ENCODE measurements at regions not wholly inside any gene's neighbourhood (a gene's known extent, or its start where the extent isn't known, plus 50 kb on each side); places are given as distances from the start of the nearest gene placed in this dataset.
"Not testable (repeated sequence)": the region's sequence is repeated elsewhere in the genome, so short reads cannot be mapped to it uniquely, and the experiment has no call there.

- Histone ChIP-seq H3K4me3 (ENCODE audit: low read depth, low read length) (no peak overlapping the region), H3K27me3 (ENCODE audit: control insufficient read depth, insufficient read depth, low read length) (no peaks in the 10 kb centered on the region), H3K36me3 (ENCODE audit: control insufficient read depth, insufficient read depth, low read length) (no peaks in the 10 kb centered on the region)
- FAIRE-seq (no peak), DNase-seq (ENCODE audit: low read depth) (no peak)
- TF ChIP-seq, protein P1, sequence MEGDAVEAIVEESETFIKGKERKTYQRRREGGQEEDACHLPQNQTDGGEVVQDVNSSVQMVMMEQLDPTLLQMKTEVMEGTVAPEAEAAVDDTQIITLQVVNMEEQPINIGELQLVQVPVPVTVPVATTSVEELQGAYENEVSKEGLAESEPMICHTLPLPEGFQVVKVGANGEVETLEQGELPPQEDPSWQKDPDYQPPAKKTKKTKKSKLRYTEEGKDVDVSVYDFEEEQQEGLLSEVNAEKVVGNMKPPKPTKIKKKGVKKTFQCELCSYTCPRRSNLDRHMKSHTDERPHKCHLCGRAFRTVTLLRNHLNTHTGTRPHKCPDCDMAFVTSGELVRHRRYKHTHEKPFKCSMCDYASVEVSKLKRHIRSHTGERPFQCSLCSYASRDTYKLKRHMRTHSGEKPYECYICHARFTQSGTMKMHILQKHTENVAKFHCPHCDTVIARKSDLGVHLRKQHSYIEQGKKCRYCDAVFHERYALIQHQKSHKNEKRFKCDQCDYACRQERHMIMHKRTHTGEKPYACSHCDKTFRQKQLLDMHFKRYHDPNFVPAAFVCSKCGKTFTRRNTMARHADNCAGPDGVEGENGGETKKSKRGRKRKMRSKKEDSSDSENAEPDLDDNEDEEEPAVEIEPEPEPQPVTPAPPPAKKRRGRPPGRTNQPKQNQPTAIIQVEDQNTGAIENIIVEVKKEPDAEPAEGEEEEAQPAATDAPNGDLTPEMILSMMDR (IDR thresholded peaks at IDR 0.05; ENCODE audit: insufficient read depth, low read length, severe bottlenecking): no peak
Observed at GRCh38 chr1:61028136-61028535, 54.2 kb upstream of the NFIA start.

DNA sequence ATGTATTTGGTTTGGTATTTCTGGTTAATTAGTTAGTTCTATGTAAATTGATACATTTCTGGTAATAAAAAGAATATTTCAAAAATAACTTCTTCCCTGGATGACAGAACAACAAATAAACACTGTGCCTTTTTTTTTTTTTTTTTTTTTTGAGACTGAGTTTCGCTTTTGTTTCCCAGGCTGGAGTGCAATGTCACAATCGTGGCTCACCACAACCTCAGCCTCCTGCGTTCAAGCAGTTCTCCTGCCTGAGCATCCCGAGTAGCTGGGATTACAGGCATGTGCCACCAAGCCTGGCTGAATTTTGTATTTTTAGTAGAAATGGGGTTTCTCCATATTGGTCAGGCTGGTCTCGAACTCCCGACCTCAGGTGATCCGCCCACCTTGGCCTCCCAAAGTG lies 64.3 kb upstream of the NFIA start:
- not testable (repeated sequence) for DNase-seq (ENCODE audit: low read depth); H3K4me3 ChIP-seq (ENCODE audit: low read depth, low read length); H3K27me3 ChIP-seq (ENCODE audit: control insufficient read depth, insufficient read depth, low read length); H3K36me3 ChIP-seq (ENCODE audit: control insufficient read depth, insufficient read depth, low read length); FAIRE-seq

- FAIRE-seq (no peak), DNase-seq (ENCODE audit: low read depth) (no peak)
- TF ChIP-seq, protein P1 (IDR thresholded peaks at IDR 0.05; ENCODE audit: insufficient read depth, low read length, severe bottlenecking): no peak
- H3K27me3 ChIP-seq (ENCODE audit: control insufficient read depth, insufficient read depth, low read length): no peaks in the 10 kb centered on the region
- H3K4me3 ChIP-seq (ENCODE audit: low read depth, low read length): no peak overlapping the region
- no peaks in the 10 kb centered on the region for H3K36me3 ChIP-seq (ENCODE audit: control insufficient read depth, insufficient read depth, low read length)
Observed at GRCh38 chr1:61017651-61018050, 64.7 kb upstream of the NFIA start.

- TF ChIP-seq, protein P1 (IDR thresholded peaks at IDR 0.05; ENCODE audit: insufficient read depth, low read length, severe bottlenecking): no peak
- no peak overlapping the region for H3K4me3 ChIP-seq (ENCODE audit: low read depth, low read length)
- no peak for FAIRE-seq
- no peak for DNase-seq (ENCODE audit: low read depth)
- H3K27me3 ChIP-seq (ENCODE audit: control insufficient read depth, insufficient read depth, low read length): no peaks in the 10 kb centered on the region
- no peaks in the 10 kb centered on the region for H3K36me3 ChIP-seq (ENCODE audit: control insufficient read depth, insufficient read depth, low read length)
Observed at GRCh38 chr1:61013946-61014667, 68.3 kb upstream of the NFIA start.

DNA sequence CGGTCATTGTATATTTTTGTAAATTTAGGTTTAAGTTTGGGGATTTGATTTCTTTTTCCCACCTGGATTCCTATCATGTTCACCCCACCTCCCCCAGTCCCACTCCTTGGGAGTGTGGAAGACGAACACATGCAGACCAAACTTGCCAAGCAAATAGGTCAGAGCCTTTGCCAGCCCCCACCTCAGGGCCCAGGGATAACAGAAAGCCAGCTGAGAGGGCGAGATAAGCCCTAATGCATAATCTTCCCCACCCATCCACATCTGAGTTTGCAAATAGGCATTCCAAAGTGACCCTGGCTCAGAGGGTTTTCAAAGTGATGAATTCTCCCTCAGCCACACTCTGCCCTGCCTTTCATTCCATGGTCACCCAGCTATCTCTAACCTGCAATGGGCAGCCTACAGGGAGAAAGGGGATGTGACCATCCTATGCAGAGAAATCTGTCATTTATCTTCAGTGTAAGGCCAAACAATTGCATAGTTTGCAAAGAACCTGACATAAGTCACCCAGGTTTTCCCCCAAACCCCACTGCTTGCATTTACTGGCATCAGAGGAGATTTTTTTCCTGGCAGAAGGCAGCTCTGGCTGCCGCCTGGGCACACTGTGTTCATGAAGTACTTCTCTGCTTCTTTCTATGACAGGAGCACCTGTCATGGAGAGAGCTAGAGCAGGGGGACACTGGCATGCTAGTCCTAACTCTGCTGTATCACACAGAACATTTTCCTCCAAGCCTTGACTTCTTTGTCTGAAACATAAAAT lies 69.0 kb upstream of the NFIA start:
- no peak for FAIRE-seq
- no peaks in the 10 kb centered on the region for H3K27me3 ChIP-seq (ENCODE audit: control insufficient read depth, insufficient read depth, low read length)
- no peak overlapping the region for H3K4me3 ChIP-seq (ENCODE audit: low read depth, low read length)
- no peak for DNase-seq (ENCODE audit: low read depth)
- H3K36me3 ChIP-seq (ENCODE audit: control insufficient read depth, insufficient read depth, low read length): no peaks in the 10 kb centered on the region
- TF ChIP-seq, protein P1 (IDR thresholded peaks at IDR 0.05; ENCODE audit: insufficient read depth, low read length, severe bottlenecking): no peak

DNA sequence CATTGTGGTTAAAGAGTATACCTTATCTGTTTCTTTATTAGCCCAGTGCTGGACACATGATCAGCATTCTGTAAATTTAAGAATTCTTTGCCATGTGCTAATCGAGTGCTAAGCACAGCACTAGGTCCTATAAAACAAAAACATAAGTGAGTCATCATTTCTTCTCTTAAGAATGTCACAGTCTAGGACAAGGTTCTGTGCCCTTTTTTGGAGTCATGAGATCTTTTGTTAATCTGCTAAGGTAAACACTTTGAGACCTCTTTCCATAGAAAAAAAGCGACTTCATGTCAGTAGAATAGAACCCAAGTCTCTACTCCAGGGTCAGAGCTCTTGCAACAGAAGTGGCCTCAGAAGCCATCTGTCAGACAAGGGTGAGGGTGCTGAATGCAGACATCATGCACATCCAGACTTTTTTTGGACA lies 70.0 kb upstream of the NFIA start:
- DNase-seq (ENCODE audit: low read depth) (no peak), FAIRE-seq (no peak)
- Histone ChIP-seq H3K4me3 (ENCODE audit: low read depth, low read length) (no peak overlapping the region), H3K36me3 (ENCODE audit: control insufficient read depth, insufficient read depth, low read length) (no peaks in the 10 kb centered on the region), H3K27me3 (ENCODE audit: control insufficient read depth, insufficient read depth, low read length) (no peaks in the 10 kb centered on the region)
- TF ChIP-seq, protein P1 (IDR thresholded peaks at IDR 0.05; ENCODE audit: insufficient read depth, low read length, severe bottlenecking): no peak

Measured in bronchial epithelial cell (primary cell).